HFF-Myc (cell line): ENCODE measurements at regions not wholly inside any gene's neighbourhood (a gene's known extent, or its start where the extent isn't known, plus 50 kb on each side); places are given as distances from the start of the nearest gene placed in this dataset.

Experiments
- DNase-seq: peaks from one replicate; pipeline ENCODE4 v3.0.0-alpha.2; 2011; ENCODE audit warnings: low read depth; ENCODE audit errors: extremely low read depth
- H3K4me3 ChIP-seq: replicated peaks from 2 replicates; pipeline ENCODE4 v1.5.1; 2011; ENCODE audit warnings: low read depth, mild to moderate bottlenecking, control low read depth, low read length
- TF ChIP-seq, protein P1 (sequence below): IDR thresholded peaks from 2 replicates; pipeline ENCODE4 v1.5.1; 2012; ENCODE audit warnings: mild to moderate bottlenecking, low read depth, low read length, control low read depth; ENCODE audit errors: missing control alignments

DNA sequence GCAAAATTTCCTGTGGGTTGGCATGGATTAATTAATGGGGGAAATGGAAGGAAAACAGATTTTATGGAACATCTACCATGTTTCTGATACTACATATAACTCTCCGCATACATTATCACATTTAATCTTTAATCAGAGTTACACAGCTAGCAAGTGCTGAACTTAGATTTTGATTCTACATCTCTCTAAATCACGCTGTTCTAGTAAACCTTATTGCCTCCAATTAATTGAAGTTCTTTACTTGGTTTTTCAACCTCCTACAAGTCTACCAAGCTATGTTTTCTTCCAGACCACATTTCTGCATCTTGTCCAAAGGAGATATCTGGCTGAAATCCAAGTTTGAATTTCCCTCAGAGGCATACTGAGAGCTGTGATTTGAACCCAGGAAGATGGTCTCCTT, 125.8 kb upstream of the GAREM1 start:
- DNase-seq, result no peak
- TF ChIP-seq, protein P1, sequence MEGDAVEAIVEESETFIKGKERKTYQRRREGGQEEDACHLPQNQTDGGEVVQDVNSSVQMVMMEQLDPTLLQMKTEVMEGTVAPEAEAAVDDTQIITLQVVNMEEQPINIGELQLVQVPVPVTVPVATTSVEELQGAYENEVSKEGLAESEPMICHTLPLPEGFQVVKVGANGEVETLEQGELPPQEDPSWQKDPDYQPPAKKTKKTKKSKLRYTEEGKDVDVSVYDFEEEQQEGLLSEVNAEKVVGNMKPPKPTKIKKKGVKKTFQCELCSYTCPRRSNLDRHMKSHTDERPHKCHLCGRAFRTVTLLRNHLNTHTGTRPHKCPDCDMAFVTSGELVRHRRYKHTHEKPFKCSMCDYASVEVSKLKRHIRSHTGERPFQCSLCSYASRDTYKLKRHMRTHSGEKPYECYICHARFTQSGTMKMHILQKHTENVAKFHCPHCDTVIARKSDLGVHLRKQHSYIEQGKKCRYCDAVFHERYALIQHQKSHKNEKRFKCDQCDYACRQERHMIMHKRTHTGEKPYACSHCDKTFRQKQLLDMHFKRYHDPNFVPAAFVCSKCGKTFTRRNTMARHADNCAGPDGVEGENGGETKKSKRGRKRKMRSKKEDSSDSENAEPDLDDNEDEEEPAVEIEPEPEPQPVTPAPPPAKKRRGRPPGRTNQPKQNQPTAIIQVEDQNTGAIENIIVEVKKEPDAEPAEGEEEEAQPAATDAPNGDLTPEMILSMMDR, result no peak
- H3K4me3 ChIP-seq, result no peak overlapping the region

DNA sequence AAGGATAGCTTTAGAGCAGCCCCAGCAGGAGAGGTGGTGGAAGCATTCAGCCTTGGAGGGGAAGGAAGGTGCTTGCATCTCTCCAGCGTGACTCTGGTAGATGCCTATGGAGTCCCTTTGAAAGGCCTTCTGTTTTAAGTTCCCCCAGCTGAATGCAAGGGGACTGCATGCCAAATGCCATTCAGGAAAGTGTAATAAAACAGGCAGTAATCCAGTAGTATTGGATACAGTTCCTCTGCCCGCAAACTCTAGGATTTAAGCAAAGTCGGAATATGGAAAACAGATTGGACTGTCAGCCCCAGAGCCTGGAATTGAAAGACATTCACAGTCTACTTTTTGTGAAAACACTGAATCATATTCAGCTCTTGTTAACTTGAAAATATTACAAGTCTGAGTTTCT, 125.2 kb upstream of the GAREM1 start:
- TF ChIP-seq, protein P1, result no peak
- no peak overlapping the region for H3K4me3 ChIP-seq
- DNase-seq, result no peak

DNA sequence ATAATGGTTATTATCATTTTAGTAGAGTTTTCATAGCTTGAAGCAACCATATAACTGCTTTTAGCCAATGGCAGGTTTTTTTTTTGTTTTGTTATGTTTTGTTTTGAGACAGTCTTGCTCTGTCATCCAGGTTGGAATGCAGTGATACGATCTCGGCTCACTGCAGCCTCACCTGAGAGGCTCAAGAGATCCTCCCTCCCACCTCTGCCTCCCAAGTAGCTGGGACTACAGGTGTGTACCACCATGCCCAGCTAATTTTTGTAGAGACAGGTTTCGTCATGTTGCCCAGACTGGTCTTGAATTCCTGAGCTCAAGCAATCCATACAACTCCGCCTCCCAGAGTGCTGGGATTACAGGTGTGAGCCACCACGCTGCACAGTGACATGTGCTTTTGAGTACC, 117.5 kb upstream of the GAREM1 start:
- H3K4me3 ChIP-seq, result no peak overlapping the region
- TF ChIP-seq, protein P1, result no peak
- DNase-seq, result no peak

DNA sequence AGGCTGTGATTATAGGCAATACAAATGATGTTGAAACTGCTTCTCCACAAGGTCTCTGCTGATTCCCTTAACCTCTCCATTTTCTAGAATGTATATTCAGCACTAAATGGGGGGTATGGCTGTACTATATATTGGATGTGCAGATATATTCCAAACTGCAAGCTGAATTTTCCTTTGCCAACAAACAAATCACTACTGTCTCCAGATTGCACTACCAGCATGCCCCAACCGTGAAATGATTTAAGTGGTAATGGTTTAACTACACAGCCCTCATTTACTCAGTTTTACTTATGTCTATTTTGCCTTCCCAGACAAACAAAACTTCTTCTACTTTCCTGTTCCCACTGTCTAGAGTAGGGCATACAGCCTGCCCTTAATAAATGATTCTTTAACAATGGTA, 112.7 kb upstream of the GAREM1 start:
- DNase-seq, result no peak
- H3K4me3 ChIP-seq, result no peak overlapping the region
- TF ChIP-seq, protein P1, result no peak

DNA sequence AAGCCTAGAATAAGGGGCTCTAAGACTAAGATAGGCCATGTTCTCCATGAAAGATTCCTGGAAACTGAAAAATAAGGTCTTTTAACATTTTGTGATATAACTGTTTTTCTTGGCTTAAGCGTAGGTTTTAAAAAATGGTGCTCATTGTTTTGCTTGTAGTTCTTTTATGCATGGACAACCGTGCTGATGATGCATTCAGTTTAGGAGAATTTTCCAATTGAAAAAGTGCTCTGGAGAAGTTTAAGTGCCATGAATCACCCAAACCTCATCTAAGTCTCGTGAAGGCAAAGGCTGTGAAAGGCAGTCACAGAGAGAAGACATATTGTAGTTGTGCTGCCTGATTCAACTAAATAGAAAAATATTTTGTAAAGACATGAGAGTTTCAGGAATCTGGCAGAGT, 111.8 kb upstream of the GAREM1 start:
- no peak for DNase-seq
- TF ChIP-seq, protein P1, result no peak
- H3K4me3 ChIP-seq, result no peak overlapping the region

DNA sequence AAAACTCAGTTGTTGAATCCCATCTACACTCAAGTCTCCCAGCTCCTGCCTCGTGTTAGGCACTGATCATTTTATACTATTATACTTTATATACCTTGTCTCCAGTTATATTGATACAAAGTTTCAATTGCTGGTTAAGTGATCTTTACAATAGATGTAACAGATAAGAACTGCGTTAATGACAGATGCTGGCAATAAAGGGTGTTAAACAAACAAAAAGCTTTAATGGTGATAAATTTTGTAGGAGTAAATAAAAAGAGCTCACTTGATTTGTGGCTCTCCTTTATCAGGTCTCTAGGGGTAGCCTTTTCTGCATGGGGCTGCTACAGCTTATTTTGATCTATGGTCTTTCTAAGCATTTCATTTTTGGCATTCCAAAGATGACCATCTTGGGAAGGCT, 106.9 kb upstream of the GAREM1 start:
- H3K4me3 ChIP-seq, result no peak overlapping the region
- TF ChIP-seq, protein P1, result no peak
- no peak for DNase-seq

DNA sequence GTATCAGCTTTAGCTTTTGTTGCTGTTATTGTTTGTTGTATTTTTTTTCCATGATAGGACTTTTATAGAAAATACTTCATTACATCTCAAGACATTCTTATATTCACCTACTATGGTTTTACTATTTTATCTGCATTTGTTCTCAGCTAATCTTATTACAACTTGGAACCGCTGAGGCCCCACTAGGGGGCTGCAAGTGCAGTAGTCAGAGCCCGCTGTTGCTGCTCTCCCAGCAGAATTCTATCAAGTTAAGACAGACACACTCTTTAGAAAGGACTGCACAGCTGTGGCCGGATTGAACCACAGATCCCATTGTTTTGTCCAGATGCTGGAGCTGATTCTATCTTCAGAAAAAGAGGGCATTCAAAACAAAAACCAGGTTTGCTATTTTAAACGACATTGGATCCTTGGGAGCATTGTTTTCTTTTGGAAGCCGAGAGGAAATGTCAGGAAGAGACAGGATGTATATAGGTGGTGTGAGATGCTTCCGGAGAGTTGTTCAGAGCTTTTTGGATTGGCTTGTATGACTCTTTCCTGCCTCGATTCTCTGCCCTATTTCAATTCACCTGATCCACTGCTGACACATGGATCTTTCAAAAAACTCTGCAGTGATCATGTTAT, 105.7 kb upstream of the GAREM1 start:
- no peak for DNase-seq
- H3K4me3 ChIP-seq, result no peak overlapping the region

More for the DNA sequence above, 105.7 kb upstream of the GAREM1 start:
- TF ChIP-seq, protein P1, result peak; percentile 28
